GM19468 (cell line): ENCODE measurements at regions not wholly inside any gene's neighbourhood (a gene's known extent, or its start where the extent isn't known, plus 50 kb on each side); places are given as distances from the start of the nearest gene placed in this dataset.
"Not testable (repeated sequence)": the region's sequence is repeated elsewhere in the genome, so short reads cannot be mapped to it uniquely, and the experiment has no call there.

Experiments used
- ATAC-seq: cut with Tn5 transposase; IDR thresholded peaks from one replicate; pipeline ENCODE4 v1.9.1; 2021; ENCODE audit warnings: mild to moderate bottlenecking, moderate library complexity, moderate number of reproducible peaks; ENCODE audit not compliant: unreplicated experiment; ENCODE audit errors: extremely low read depth

GRCh38 chr5:157989296-157989695 is 130.4 kb upstream of the CLINT1 start:
- no peak for ATAC-seq

- no peak for ATAC-seq
Observed at GRCh38 chr5:157987259-157987658, 128.3 kb upstream of the CLINT1 start.

- no peak for ATAC-seq
Observed at GRCh38 chr5:157986431-157986990, 127.6 kb upstream of the CLINT1 start.

GRCh38 chr5:157984611-157985010 is 125.7 kb upstream of the CLINT1 start:
- no peak for ATAC-seq

GRCh38 chr5:157983906-157984551 is 125.1 kb upstream of the CLINT1 start:
- ATAC-seq, result no peak

- no peak for ATAC-seq
Observed at GRCh38 chr5:157978061-157978460, 119.1 kb upstream of the CLINT1 start.

GRCh38 chr5:157976429-157976828 is 117.5 kb upstream of the CLINT1 start:
- ATAC-seq, result no peak

- no peak for ATAC-seq
Observed at GRCh38 chr5:157972579-157972978, 113.6 kb upstream of the CLINT1 start.

GRCh38 chr5:157971571-157972216 is 112.7 kb upstream of the CLINT1 start:
- no peak for ATAC-seq

- not testable (repeated sequence) for ATAC-seq
Observed at GRCh38 chr5:157968570-157968969, 109.6 kb upstream of the CLINT1 start.

- no peak for ATAC-seq
Observed at GRCh38 chr5:157965989-157966388, 107.0 kb upstream of the CLINT1 start.

GRCh38 chr5:157965040-157965678 is 106.2 kb upstream of the CLINT1 start:
- no peak for ATAC-seq

GRCh38 chr5:157963761-157964160 is 104.8 kb upstream of the CLINT1 start:
- no peak for ATAC-seq

GRCh38 chr5:157963244-157963643 is 104.3 kb upstream of the CLINT1 start:
- no peak for ATAC-seq

- ATAC-seq, result not testable (repeated sequence)
Observed at GRCh38 chr5:157962686-157963085, 103.7 kb upstream of the CLINT1 start.

- no peak for ATAC-seq
Observed at GRCh38 chr5:157961896-157962590, 103.1 kb upstream of the CLINT1 start.

GRCh38 chr5:157961176-157961575 is 102.2 kb upstream of the CLINT1 start:
- ATAC-seq, result no peak

- ATAC-seq, result no peak
Observed at GRCh38 chr5:157959370-157959769, 100.4 kb upstream of the CLINT1 start.

- ATAC-seq, result no peak
Observed at GRCh38 chr5:157956271-157956885, 97.4 kb upstream of the CLINT1 start.

- ATAC-seq, result no peak
Observed at GRCh38 chr5:157955541-157956172, 96.7 kb upstream of the CLINT1 start.
